ENCODE measurements at regions not wholly inside any gene's neighbourhood (a gene's known extent, or its start where the extent isn't known, plus 50 kb on each side); places are given as distances from the start of the nearest gene placed in this dataset.

DNA sequence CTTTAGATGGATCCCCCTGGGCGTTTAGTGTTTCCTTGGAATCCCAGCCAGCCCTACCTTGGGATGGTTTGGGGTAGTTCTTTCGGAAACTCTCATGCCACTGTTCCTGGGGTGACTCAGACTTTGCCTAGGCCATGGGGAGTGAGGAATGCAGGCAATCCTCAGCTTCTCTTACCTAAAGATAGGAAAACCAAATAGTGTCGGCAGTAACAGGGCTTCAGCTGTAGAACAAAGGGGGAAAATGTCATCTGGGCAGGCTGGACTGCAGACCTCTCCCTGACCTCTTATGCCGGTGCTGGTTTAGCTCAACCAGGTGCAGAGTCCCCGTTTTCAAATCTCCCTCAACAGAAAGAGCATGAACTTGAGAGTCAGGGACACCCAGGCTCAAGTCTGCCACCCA is 252.1 kb downstream of the TSN start:
- peak overlapping the region; percentile 70 to 81 (median 76) for H3K27ac Mint-ChIP-seq
- TF ChIP-seq, protein P1, sequence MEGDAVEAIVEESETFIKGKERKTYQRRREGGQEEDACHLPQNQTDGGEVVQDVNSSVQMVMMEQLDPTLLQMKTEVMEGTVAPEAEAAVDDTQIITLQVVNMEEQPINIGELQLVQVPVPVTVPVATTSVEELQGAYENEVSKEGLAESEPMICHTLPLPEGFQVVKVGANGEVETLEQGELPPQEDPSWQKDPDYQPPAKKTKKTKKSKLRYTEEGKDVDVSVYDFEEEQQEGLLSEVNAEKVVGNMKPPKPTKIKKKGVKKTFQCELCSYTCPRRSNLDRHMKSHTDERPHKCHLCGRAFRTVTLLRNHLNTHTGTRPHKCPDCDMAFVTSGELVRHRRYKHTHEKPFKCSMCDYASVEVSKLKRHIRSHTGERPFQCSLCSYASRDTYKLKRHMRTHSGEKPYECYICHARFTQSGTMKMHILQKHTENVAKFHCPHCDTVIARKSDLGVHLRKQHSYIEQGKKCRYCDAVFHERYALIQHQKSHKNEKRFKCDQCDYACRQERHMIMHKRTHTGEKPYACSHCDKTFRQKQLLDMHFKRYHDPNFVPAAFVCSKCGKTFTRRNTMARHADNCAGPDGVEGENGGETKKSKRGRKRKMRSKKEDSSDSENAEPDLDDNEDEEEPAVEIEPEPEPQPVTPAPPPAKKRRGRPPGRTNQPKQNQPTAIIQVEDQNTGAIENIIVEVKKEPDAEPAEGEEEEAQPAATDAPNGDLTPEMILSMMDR (IDR thresholded peaks at IDR 0.05; ENCODE audit: unreplicated experiment in 3 of 3): no peak
- peaks cover 13% of the 10 kb centered on the region for H3K9me3 Mint-ChIP-seq
- H3K36me3 Mint-ChIP-seq (ENCODE audit: low read depth): no peaks in the 10 kb centered on the region
- H3K4me3 Mint-ChIP-seq: no peak overlapping the region
- H3K27me3 Mint-ChIP-seq (ENCODE audit: low read depth): peaks cover 13% of the 10 kb centered on the region
- peaks cover 36% of the 10 kb centered on the region for H3K4me1 Mint-ChIP-seq

DNA sequence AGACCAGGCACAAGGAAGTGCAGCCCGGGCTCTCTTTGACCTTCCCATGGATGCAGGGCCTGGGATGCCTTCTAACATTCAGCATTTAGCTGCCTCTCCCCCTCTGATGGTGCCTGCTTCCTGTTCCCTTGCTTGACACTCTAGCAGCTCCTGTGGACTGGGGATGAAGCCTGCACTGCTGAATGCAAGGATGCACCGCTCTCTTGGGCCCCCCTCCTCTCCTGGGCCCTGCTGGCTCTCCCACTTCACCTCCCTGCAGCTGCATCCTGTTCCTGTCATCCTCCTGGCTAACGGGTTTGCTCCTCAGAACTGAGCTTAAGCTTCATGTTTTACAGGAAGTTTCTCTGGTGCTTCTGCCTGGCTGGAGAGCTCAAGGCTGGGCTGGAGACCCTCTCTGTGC is 254.1 kb downstream of the TSN start:
- TF ChIP-seq, protein P1 (IDR thresholded peaks at IDR 0.05; ENCODE audit: unreplicated experiment in 3 of 3): no peak
- Mint-ChIP-seq H3K36me3 (ENCODE audit: low read depth) (no peaks in the 10 kb centered on the region), H3K9me3 (peaks cover 13% of the 10 kb centered on the region), H3K27me3 (ENCODE audit: low read depth) (peaks cover 13% of the 10 kb centered on the region), H3K4me3 (no peak overlapping the region), H3K4me1 (peaks cover 25% of the 10 kb centered on the region), H3K27ac (peak overlapping the region; percentile 9 to 76 (median 29))

DNA sequence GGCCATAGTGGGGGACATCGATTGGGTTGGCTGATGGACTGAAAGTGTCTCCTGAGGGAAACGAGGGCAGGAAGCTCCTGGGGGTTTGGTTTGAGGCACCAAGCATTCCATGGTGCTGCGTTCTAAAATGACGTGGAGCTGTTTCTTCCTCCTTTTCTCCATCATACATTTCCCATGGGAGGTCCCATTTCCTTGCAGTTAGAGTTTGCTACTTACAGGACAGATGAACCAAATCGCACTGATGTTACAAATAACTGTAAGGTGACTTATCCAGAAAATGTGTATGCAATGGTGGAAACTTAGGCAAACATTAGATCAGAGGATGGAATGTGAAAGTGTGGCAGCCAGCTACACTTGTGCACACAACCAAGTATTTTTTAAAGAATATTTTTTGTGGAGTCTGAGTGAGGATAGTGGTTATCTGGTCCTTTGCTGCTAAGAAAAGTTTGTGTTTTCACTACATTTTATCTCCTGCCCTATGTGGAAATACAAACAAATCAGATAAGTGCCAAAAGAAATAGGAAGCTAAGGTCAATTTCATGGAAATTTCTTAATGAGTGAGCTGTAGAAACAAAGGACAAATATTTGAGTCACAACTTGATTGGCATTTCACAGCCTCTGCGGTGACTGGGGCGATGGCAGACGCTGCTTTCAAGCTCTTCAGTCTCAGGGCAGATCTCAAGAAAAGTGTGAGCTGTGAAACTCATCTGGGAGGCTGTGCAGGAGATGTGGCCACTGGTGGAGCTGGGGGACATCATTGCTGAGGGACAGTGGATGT is 256.2 kb downstream of the TSN start:
- Mint-ChIP-seq H3K36me3 (ENCODE audit: low read depth) (no peaks in the 10 kb centered on the region), H3K4me3 (no peak overlapping the region)

DNA sequence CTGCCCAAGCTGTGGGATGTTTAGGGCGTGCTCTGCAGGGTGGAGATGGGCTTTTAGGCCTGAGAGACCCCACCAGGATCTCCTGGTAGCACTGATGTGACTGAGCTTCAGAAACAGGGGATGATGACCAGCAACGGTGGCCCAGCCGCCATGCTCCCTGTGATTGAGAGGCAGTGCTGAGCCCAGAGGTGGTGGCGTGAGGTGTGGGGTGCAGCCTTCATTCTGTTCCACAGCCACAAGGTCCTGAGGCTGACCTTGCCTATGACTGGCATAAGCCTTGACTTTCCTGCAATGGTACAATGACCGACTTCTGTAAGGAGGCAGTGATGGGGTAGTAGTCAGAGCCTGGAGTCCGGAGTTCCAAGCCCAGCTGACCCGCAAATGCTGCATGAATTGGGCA is 263.3 kb downstream of the TSN start:
- Mint-ChIP-seq H3K9me3 (peaks cover 2% of the 10 kb centered on the region), H3K4me3 (no peak overlapping the region), H3K4me1 (peaks cover 40% of the 10 kb centered on the region), H3K27me3 (ENCODE audit: low read depth) (peaks cover 9% of the 10 kb centered on the region), H3K36me3 (ENCODE audit: low read depth) (no peaks in the 10 kb centered on the region), H3K27ac (no peak overlapping the region)
- TF ChIP-seq, protein P1 (IDR thresholded peaks at IDR 0.05; ENCODE audit: unreplicated experiment in 3 of 3): no peak

More for the DNA sequence above, 256.2 kb downstream of the TSN start:
- peaks cover 24% of the 10 kb centered on the region for H3K4me1 Mint-ChIP-seq
- H3K27ac Mint-ChIP-seq: no peak overlapping the region
- TF ChIP-seq, protein P1 (IDR thresholded peaks at IDR 0.05; ENCODE audit: unreplicated experiment in 3 of 3): no peak
- H3K27me3 Mint-ChIP-seq (ENCODE audit: low read depth): peaks cover 13% of the 10 kb centered on the region
- peaks cover 9% of the 10 kb centered on the region for H3K9me3 Mint-ChIP-seq

DNA sequence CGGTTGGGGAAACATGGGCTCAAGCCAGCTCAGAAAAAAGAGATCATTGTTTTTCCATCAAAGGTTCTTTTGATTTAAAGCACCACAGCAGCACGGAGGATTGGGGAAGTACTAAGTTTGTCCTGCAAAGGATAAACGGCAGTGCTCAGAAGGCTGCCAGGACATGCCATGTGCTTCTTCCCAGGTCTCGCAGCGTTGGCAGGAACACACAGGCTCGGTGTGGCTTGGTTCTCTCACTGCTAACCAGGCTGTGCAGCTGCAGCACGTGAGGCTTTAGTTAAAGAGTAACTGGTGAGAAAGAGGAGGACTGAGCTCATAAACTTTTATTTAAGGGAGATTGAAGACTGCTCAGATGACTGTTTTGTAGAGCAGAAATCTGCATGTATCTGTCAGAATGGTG is 264.3 kb downstream of the TSN start:
- Mint-ChIP-seq H3K4me1 (peaks cover 47% of the 10 kb centered on the region), H3K27me3 (ENCODE audit: low read depth) (peaks cover 9% of the 10 kb centered on the region), H3K36me3 (ENCODE audit: low read depth) (no peaks in the 10 kb centered on the region), H3K4me3 (no peak overlapping the region), H3K27ac (peak overlapping the region in 2 of 3 experiments; percentile 40 to 42), H3K9me3 (peaks cover 2% of the 10 kb centered on the region)
- TF ChIP-seq, protein P1 (IDR thresholded peaks at IDR 0.05; ENCODE audit: unreplicated experiment in 3 of 3): no peak

DNA sequence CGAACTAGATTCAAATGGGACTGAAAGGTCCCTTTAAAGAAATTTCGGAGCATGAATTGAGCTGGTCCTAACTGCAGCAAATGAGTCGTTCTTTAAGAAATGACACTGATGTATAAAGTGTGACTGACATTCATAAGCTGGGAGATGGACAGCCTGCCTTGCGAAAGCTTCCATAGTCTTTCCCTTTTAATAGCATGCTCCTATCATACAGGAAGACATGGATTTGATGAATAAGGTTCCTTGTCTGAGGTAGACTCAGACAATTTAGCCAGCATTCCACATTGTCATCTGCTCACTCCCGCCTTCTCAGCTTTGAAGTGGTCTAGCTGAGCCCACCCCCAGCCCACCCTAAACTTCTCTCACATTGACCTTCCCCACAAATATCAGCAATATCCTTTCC is 264.9 kb downstream of the TSN start:
- H3K27ac Mint-ChIP-seq: peak overlapping the region in 1 of 3 experiments; percentile 40
- no peak overlapping the region for H3K4me3 Mint-ChIP-seq
- H3K27me3 Mint-ChIP-seq (ENCODE audit: low read depth): peaks cover 9% of the 10 kb centered on the region
- no peaks in the 10 kb centered on the region for H3K36me3 Mint-ChIP-seq (ENCODE audit: low read depth)
- H3K4me1 Mint-ChIP-seq: peaks cover 47% of the 10 kb centered on the region
- TF ChIP-seq, protein P1 (IDR thresholded peaks at IDR 0.05; ENCODE audit: unreplicated experiment in 3 of 3): no peak
- peaks cover 2% of the 10 kb centered on the region for H3K9me3 Mint-ChIP-seq
